GM12878 (cell line): ENCODE measurements at regions not wholly inside any gene's neighbourhood (a gene's known extent, or its start where the extent isn't known, plus 50 kb on each side); places are given as distances from the start of the nearest gene placed in this dataset.

Source experiments
- ATAC-seq: fragments of 200-7000 bp; cut with Tn5 transposase; 3 replicates; pipeline ENCODE4 v1.9.1; 2020; ENCODE audit warnings: mild to moderate bottlenecking, moderate library complexity
- BruUV-seq: library from RNA; stranded (reverse); fragments of 400-500 nt; replicated peaks from 2 replicates; lab custom pipeline; 2021; lab: Mats Ljungman, UMichigan
- CTCF ChIA-PET: fragments of 300-600 bp; sonication (Branson Sonifier 250); formaldehyde crosslinking; extraction: SDS; loops from one replicate; lab custom pipeline; 2021; ENCODE audit warnings: inconsistent platforms; lab: Yijun Ruan, JAX
- POLR2A ChIA-PET: fragments of 350-600 bp; formaldehyde crosslinking; extraction: SDS; loops from one replicate; lab custom pipeline; 2021; ENCODE audit warnings: inconsistent platforms; lab: Charles Lee
- RAD21 ChIA-PET: fragments of 300-600 bp; sonication (Branson Sonifier 250); formaldehyde crosslinking; loops from one replicate; lab custom pipeline; 2023; ENCODE audit warnings: antibody characterized with exemption; ENCODE audit not compliant: unreplicated experiment; lab: Charles Lee
- SMC1A ChIA-PET: fragments of 300-600 bp; sonication (Branson Sonifier 250); formaldehyde crosslinking; loops from one replicate; lab custom pipeline; 2023; ENCODE audit not compliant: unreplicated experiment, uncharacterized antibody; lab: Charles Lee
- DNase-seq: peaks from one replicate; pipeline ENCODE4 v3.0.0-alpha.2; 2011; ENCODE audit warnings: low read depth, low spot score
- FAIRE-seq: peaks from 3 replicates; lab custom pipeline; 2011; peaks lifted over from hg19 to GRCh38; lab: Jason Lieb, UNC
- H2AFZ ChIP-seq: 2 replicates; pipeline ENCODE4 v1.6.0; 2011; ENCODE audit warnings: low read depth, low read length, control low read depth; ENCODE audit not compliant: control insufficient read depth
- H3K27ac ChIP-seq: 2 replicates; pipeline ENCODE4 v1.5.1; 2011; ENCODE audit warnings: control low read depth; ENCODE audit not compliant: control insufficient read depth, insufficient read depth
- H3K27me3 ChIP-seq, 2 experiments: replicated peaks in 1 of 2; 2 replicates each; pipeline versions ENCODE4 v1.6.0 to v1.6.1; 2011; ENCODE audit warnings: low read length in 1 of 2; ENCODE audit not compliant: control insufficient read depth in 2 of 2, insufficient read depth in 2 of 2
- H3K36me3 ChIP-seq, 2 experiments: 2 replicates each; pipeline ENCODE4 v1.5.1; 2011; ENCODE audit warnings: low read length in 1 of 2; ENCODE audit not compliant: control insufficient read depth in 2 of 2, insufficient read depth in 2 of 2
- H3K4me1 ChIP-seq: 2 replicates; pipeline ENCODE4 v1.6.1; 2011; ENCODE audit warnings: mild to moderate bottlenecking, low read length, moderate library complexity, mixed read lengths; ENCODE audit not compliant: control insufficient read depth, insufficient read depth
- H3K4me2 ChIP-seq: 2 replicates; pipeline ENCODE4 v1.6.0; 2011; ENCODE audit warnings: control low read depth; ENCODE audit not compliant: control insufficient read depth, insufficient read depth
- H3K4me3 ChIP-seq: fragments of 200-600 bp; sonication (generic); 2 replicates; pipeline ENCODE4 v1.5.1; 2016
- H3K79me2 ChIP-seq: 2 replicates; pipeline ENCODE4 v1.6.0; 2011; ENCODE audit warnings: low read length; ENCODE audit not compliant: control insufficient read depth, insufficient read depth
- H3K9ac ChIP-seq: 2 replicates; pipeline ENCODE4 v1.8.0; 2011; ENCODE audit warnings: low read length, control low read depth, mixed read lengths; ENCODE audit not compliant: control insufficient read depth, insufficient read depth
- H3K9me3 ChIP-seq: replicated peaks from 3 replicates; pipeline ENCODE4 v1.5.1; 2011; ENCODE audit warnings: mild to moderate bottlenecking, low read length; ENCODE audit not compliant: control insufficient read depth, insufficient read depth
- H4K20me1 ChIP-seq: 2 replicates; pipeline ENCODE4 v1.6.0; 2011; ENCODE audit not compliant: control insufficient read depth, insufficient read depth
- BRCA1 ChIP-seq: IDR thresholded peaks from 2 replicates; pipeline ENCODE4 v1.6.1; 2011; ENCODE audit warnings: low read depth, low read length, improper control_type of control experiment
- CHD2 ChIP-seq: IDR thresholded peaks from 2 replicates; pipeline ENCODE4 v1.6.1; 2011; ENCODE audit warnings: low read depth, low read length, improper control_type of control experiment, borderline replicate concordance
- HCFC1 ChIP-seq: fragments of 150-350 bp; IDR thresholded peaks from 2 replicates; pipeline ENCODE4 v1.6.1; 2014; ENCODE audit warnings: low read length
- JUND ChIP-seq: IDR thresholded peaks from 2 replicates; pipeline ENCODE4 v1.6.1; 2012; ENCODE audit warnings: low read depth, mild to moderate bottlenecking, low read length, improper control_type of control experiment, moderate library complexity
- KDM1A ChIP-seq: fragments of 200-600 bp; sonication (generic); IDR thresholded peaks from 2 replicates; pipeline ENCODE4 v1.6.1; 2016; ENCODE audit warnings: borderline replicate concordance
- KLF5 ChIP-seq: fragments of 450-650 bp; IDR thresholded peaks from 2 replicates; pipeline ENCODE4 v1.6.1; 2014; ENCODE audit warnings: mild to moderate bottlenecking; ENCODE audit not compliant: partially characterized antibody
- NR2C2 ChIP-seq: IDR thresholded peaks from 2 replicates; pipeline ENCODE4 v1.6.1; 2011; ENCODE audit warnings: borderline replicate concordance, low read depth; ENCODE audit not compliant: control insufficient read depth, insufficient read length
- PAX8 ChIP-seq: fragments of 450-650 bp; IDR thresholded peaks from 2 replicates; pipeline ENCODE4 v1.6.1; 2017; ENCODE audit warnings: mild to moderate bottlenecking, moderate library complexity
- POLR2AphosphoS5 ChIP-seq: IDR thresholded peaks from 2 replicates; pipeline ENCODE4 v1.6.1; 2011; ENCODE audit warnings: mild to moderate bottlenecking, low read length, inconsistent platforms
- RUNX3 ChIP-seq: IDR thresholded peaks from 2 replicates; pipeline ENCODE4 v1.6.1; 2012; ENCODE audit warnings: low read length, inconsistent platforms
- SREBF1 ChIP-seq: IDR thresholded peaks from 2 replicates; pipeline ENCODE4 v1.6.1; 2012; ENCODE audit warnings: mild to moderate bottlenecking, low read length
- TAF1 ChIP-seq: IDR thresholded peaks from 2 replicates; pipeline ENCODE4 v1.6.1; 2011; ENCODE audit warnings: mild to moderate bottlenecking, low read depth, low read length, borderline replicate concordance
- TBL1XR1 ChIP-seq: IDR thresholded peaks from 2 replicates; pipeline ENCODE4 v1.6.1; 2012; ENCODE audit warnings: low read depth, low read length, improper control_type of control experiment
- ZZZ3 ChIP-seq: IDR thresholded peaks from 2 replicates; pipeline ENCODE4 v1.6.1; 2011; ENCODE audit warnings: low read depth; ENCODE audit not compliant: control insufficient read depth, insufficient read length
- WGBS: methylation state at CpG from one replicate; pipeline ENCODE4 v1.1.6; 2016; ENCODE audit warnings: low lambda C conversion rate; ENCODE audit not compliant: insufficient replicate concordance, insufficient coverage; ENCODE audit errors: missing lambda C conversion rate; 5-methylcytosine and 5-hydroxymethylcytosine counted together
- in situ Hi-C: fragments of 300-500 bp; cut with MboI; formaldehyde crosslinking; loops from 9 replicates; pipeline ENCODE4 v1.14.3; 2018; ENCODE audit warnings: mixed read lengths
- intact Hi-C: fragments of 100-400 bp; cut with micrococcal nuclease; formaldehyde crosslinking; loops from one replicate; pipeline ENCODE4 v1.14.2; 2022; ENCODE audit not compliant: unreplicated experiment
- TF ChIP-seq, protein P1 (sequence below): IDR thresholded peaks from 2 replicates; pipeline ENCODE4 v1.6.1; 2012; ENCODE audit warnings: low read depth, low read length, improper control_type of control experiment

GRCh38 chr2:172329774-172330671 lies 97.4 kb upstream of the ITGA6 start:
- POLR2A ChIA-PET: no interaction called here

DNA sequence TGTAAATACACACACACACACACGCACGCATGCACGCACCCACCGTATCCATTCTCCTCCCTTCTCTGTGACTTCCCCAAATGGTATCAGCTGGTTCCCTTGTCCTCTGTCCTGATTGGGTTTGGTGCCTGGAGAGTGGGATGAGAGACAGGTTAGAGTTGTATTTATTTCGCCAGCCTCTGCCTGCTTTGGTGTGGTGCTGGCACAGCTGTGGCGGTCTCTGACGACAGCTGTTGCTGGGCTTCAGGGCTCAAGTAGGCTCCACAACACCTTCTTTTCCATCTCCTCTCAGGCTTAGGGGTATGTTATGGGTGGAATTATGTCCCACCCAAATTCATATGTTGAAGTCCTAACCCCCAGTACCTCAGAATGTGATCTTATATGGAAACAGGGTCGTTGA lies 94.9 kb upstream of the ITGA6 start:
- Histone ChIP-seq H3K4me1 (no peaks in the 10 kb centered on the region), H3K79me2 (no peaks in the 10 kb centered on the region), H3K27ac (no peak overlapping the region), H3K4me3 (no peak overlapping the region), H3K36me3 (no peaks in the 10 kb centered on the region), H3K9me3 (no peaks in the 10 kb centered on the region), H4K20me1 (no peaks in the 10 kb centered on the region), H3K4me2 (no peak overlapping the region), H3K27me3 (no peaks in the 10 kb centered on the region), H3K9ac (no peak overlapping the region), H2AFZ (no peak overlapping the region)
- WGBS: 59% methylated on average over 8 of the region's 8 CpGs
- BruUV-seq: no TSS peak
- no peak for DNase-seq
- POLR2A ChIA-PET: no interaction called here
- RAD21 ChIA-PET: no interaction called here
- CTCF ChIA-PET: no interaction called here
- ATAC-seq: no peak
- no peak for FAIRE-seq
- SMC1A ChIA-PET: no interaction called here
- in situ Hi-C loops (no loop called here), intact Hi-C loops (no loop called here)
- TF ChIP-seq SREBF1 (no peak), KLF5 (no peak), BRCA1 (no peak), NR2C2 (no peak), TBL1XR1 (no peak), ZZZ3 (no peak), JUND (no peak), POLR2AphosphoS5 (no peak), RUNX3 (no peak), KDM1A (no peak), TAF1 (no peak), CHD2 (no peak), PAX8 (no peak)
- TF ChIP-seq, protein P1, sequence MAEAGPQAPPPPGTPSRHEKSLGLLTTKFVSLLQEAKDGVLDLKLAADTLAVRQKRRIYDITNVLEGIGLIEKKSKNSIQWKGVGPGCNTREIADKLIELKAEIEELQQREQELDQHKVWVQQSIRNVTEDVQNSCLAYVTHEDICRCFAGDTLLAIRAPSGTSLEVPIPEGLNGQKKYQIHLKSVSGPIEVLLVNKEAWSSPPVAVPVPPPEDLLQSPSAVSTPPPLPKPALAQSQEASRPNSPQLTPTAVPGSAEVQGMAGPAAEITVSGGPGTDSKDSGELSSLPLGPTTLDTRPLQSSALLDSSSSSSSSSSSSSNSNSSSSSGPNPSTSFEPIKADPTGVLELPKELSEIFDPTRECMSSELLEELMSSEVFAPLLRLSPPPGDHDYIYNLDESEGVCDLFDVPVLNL: no peak

More at GRCh38 chr2:172329774-172330671, 97.4 kb upstream of the ITGA6 start:
- no TSS peak for BruUV-seq
- H3K9ac ChIP-seq: no peak overlapping the region
- DNase-seq (no peak), FAIRE-seq (no peak), ATAC-seq (no peak)
- no peak overlapping the region for H3K4me3 ChIP-seq
- RAD21 ChIA-PET: no interaction called here
- SMC1A ChIA-PET: no interaction called here
- CTCF ChIA-PET: interaction anchor here (0.6 kb wide), 1 partner anchor 180 kb away, joined by 4 read pairs; no protein-coding TSS in a partner anchor
- no peaks in the 10 kb centered on the region for H3K79me2 ChIP-seq
- H4K20me1 ChIP-seq: no peaks in the 10 kb centered on the region
- no peaks in the 10 kb centered on the region for H3K4me1 ChIP-seq
- H3K27ac ChIP-seq: no peak overlapping the region
- in situ Hi-C loops: no loop called here
- H3K4me2 ChIP-seq: no peak overlapping the region
- H2AFZ ChIP-seq: no peak overlapping the region
- no peaks in the 10 kb centered on the region for H3K9me3 ChIP-seq
- H3K36me3 ChIP-seq: no peaks in the 10 kb centered on the region
- 36% methylated on average over 14 of the region's 14 CpGs for WGBS
- intact Hi-C loops: no loop called here
- TF ChIP-seq, protein P1: no peak
- no peak for TF ChIP-seq HCFC1
- no peaks in the 10 kb centered on the region for H3K27me3 ChIP-seq
